Hepatocyte (in vitro differentiated cells): ENCODE measurements at regions not wholly inside any gene's neighbourhood (a gene's known extent, or its start where the extent isn't known, plus 50 kb on each side); places are given as distances from the start of the nearest gene placed in this dataset.

Experiments used
- CTCF ChIP-seq: fragments of 200-600 bp; sonication (generic); IDR thresholded peaks from 2 replicates; pipeline ENCODE4 v1.5.1; 2016; ENCODE audit warnings: antibody characterized with exemption, mild to moderate bottlenecking; ENCODE audit not compliant: poor library complexity
- EZH2 ChIP-seq: fragments of 200-600 bp; sonication (generic); IDR thresholded peaks from 2 replicates; pipeline ENCODE4 v1.6.1; 2016; ENCODE audit warnings: antibody characterized with exemption, mild to moderate bottlenecking, borderline replicate concordance
- EZH2phosphoT487 ChIP-seq: fragments of 200-600 bp; sonication (generic); IDR thresholded peaks from one replicate; pipeline ENCODE4 v1.6.1; 2018; ENCODE audit warnings: antibody characterized with exemption, mild to moderate bottlenecking, low read depth, moderate library complexity; ENCODE audit not compliant: unreplicated experiment, severe bottlenecking

GRCh38 chr4:66091786-66092185 is 421.5 kb upstream of the EPHA5 start:
- TF ChIP-seq CTCF, result no peak
- TF ChIP-seq EZH2, result no peak
- no peak for TF ChIP-seq EZH2phosphoT487
